ENCODE measurements at regions not wholly inside any gene's neighbourhood (a gene's known extent, or its start where the extent isn't known, plus 50 kb on each side); places are given as distances from the start of the nearest gene placed in this dataset.

GRCh38 chr3:95797081-95797480, 1017.3 kb upstream of the EPHA6 start:
- H3K27ac ChIP-seq, result no peak overlapping the region
- H3K4me3 ChIP-seq, result no peak overlapping the region
- no peaks in the 10 kb centered on the region for H3K4me1 ChIP-seq
- H3K27me3 ChIP-seq, result no peaks in the 10 kb centered on the region
- no peaks in the 10 kb centered on the region for H3K36me3 ChIP-seq
- intact Hi-C loops (cut with DNase I; ENCODE audit: low total_unique reads), result no loop called here
- H3K9me3 ChIP-seq, result peaks cover 0 to 5% (median 0%) of the 10 kb centered on the region in 4 donors
- WGBS, 5 donors, result 76 to 94% (median 86%) methylated on average over 3 of the region's 3 CpGs
- DNase-seq, result no peak
- TF ChIP-seq POLR2A (IDR thresholded peaks at IDR 0.05), result no peak
- no peak for TF ChIP-seq CTCF (IDR thresholded peaks at IDR 0.05)
- no peak for TF ChIP-seq POLR2AphosphoS5 (IDR thresholded peaks at IDR 0.05)
- TF ChIP-seq EP300 (IDR thresholded peaks at IDR 0.05), result no peak

GRCh38 chr3:95798628-95799027, 1015.8 kb upstream of the EPHA6 start:
- H3K9me3 ChIP-seq, result peaks cover 0 to 5% (median 0%) of the 10 kb centered on the region in 4 donors
- H3K4me1 ChIP-seq, result no peaks in the 10 kb centered on the region
- no peaks in the 10 kb centered on the region for H3K27me3 ChIP-seq
- TF ChIP-seq POLR2AphosphoS5 (IDR thresholded peaks at IDR 0.05) (no peak), CTCF (IDR thresholded peaks at IDR 0.05) (no peak), EP300 (IDR thresholded peaks at IDR 0.05) (no peak), POLR2A (IDR thresholded peaks at IDR 0.05) (no peak)
- 64 to 85% (median 73%) methylated on average over 1 of the region's 1 CpG for WGBS, 5 donors
- intact Hi-C loops (cut with DNase I; ENCODE audit: low total_unique reads), result no loop called here
- H3K27ac ChIP-seq, result no peak overlapping the region
- DNase-seq, result no peak
- no peak overlapping the region for H3K4me3 ChIP-seq
- H3K36me3 ChIP-seq, result no peaks in the 10 kb centered on the region

GRCh38 chr3:95810462-95810861, 1003.9 kb upstream of the EPHA6 start:
- no peaks in the 10 kb centered on the region for H3K36me3 ChIP-seq
- intact Hi-C loops (cut with DNase I; ENCODE audit: low total_unique reads), result no loop called here
- H3K27me3 ChIP-seq, result no peaks in the 10 kb centered on the region
- WGBS, 5 donors, result 91 to 100% (median 96%) methylated on average over 1 of the region's 1 CpG
- H3K4me3 ChIP-seq, result no peak overlapping the region
- peak in 1 of 2 donors; percentile 10 for DNase-seq
- H3K27ac ChIP-seq, result no peak overlapping the region
- no peaks in the 10 kb centered on the region for H3K9me3 ChIP-seq
- no peaks in the 10 kb centered on the region for H3K4me1 ChIP-seq
- TF ChIP-seq EP300 (IDR thresholded peaks at IDR 0.05), result no peak

GRCh38 chr3:95813244-95813643, 1001.1 kb upstream of the EPHA6 start:
- intact Hi-C loops (cut with DNase I; ENCODE audit: low total_unique reads), result no loop called here
- Histone ChIP-seq H3K4me1 (no peaks in the 10 kb centered on the region), H3K27ac (no peak overlapping the region), H3K36me3 (no peaks in the 10 kb centered on the region), H3K4me3 (no peak overlapping the region), H3K9me3 (no peaks in the 10 kb centered on the region), H3K27me3 (no peaks in the 10 kb centered on the region)
- TF ChIP-seq EP300 (IDR thresholded peaks at IDR 0.05) (no peak), POLR2A (IDR thresholded peaks at IDR 0.05) (no peak), CTCF (IDR thresholded peaks at IDR 0.05) (no peak), POLR2AphosphoS5 (IDR thresholded peaks at IDR 0.05) (no peak)
- DNase-seq, result no peak
- WGBS, 5 donors, result 39 to 83% (median 70%) methylated on average over 2 of the region's 2 CpGs

- 52 to 73% (median 56%) methylated on average over 1 of the region's 1 CpG for WGBS, 5 donors
- intact Hi-C loops (cut with DNase I; ENCODE audit: low total_unique reads), result no loop called here
- Histone ChIP-seq H3K9me3 (no peaks in the 10 kb centered on the region), H3K27ac (no peak overlapping the region), H3K4me1 (no peaks in the 10 kb centered on the region), H3K4me3 (no peak overlapping the region), H3K36me3 (no peaks in the 10 kb centered on the region), H3K27me3 (no peaks in the 10 kb centered on the region)
- DNase-seq, result no peak
- TF ChIP-seq POLR2AphosphoS5 (IDR thresholded peaks at IDR 0.05) (no peak), POLR2A (IDR thresholded peaks at IDR 0.05) (no peak), CTCF (IDR thresholded peaks at IDR 0.05) (no peak), EP300 (IDR thresholded peaks at IDR 0.05) (no peak)
Observed at GRCh38 chr3:95815828-95816227, 998.6 kb upstream of the EPHA6 start.

All from stomach (tissue), 8 donors.